NK-92 treated with Interleukin-12 subunit alpha and Interleukin-12 subunit beta, amount 100 ng/mL, for 24 hours (cell line): ENCODE measurements at regions not wholly inside any gene's neighbourhood (a gene's known extent, or its start where the extent isn't known, plus 50 kb on each side); places are given as distances from the start of the nearest gene placed in this dataset.

Source experiments
- DNase-seq: peaks from one replicate; lab custom pipeline; 2025; lab: John Stamatoyannopoulos, UW

DNA sequence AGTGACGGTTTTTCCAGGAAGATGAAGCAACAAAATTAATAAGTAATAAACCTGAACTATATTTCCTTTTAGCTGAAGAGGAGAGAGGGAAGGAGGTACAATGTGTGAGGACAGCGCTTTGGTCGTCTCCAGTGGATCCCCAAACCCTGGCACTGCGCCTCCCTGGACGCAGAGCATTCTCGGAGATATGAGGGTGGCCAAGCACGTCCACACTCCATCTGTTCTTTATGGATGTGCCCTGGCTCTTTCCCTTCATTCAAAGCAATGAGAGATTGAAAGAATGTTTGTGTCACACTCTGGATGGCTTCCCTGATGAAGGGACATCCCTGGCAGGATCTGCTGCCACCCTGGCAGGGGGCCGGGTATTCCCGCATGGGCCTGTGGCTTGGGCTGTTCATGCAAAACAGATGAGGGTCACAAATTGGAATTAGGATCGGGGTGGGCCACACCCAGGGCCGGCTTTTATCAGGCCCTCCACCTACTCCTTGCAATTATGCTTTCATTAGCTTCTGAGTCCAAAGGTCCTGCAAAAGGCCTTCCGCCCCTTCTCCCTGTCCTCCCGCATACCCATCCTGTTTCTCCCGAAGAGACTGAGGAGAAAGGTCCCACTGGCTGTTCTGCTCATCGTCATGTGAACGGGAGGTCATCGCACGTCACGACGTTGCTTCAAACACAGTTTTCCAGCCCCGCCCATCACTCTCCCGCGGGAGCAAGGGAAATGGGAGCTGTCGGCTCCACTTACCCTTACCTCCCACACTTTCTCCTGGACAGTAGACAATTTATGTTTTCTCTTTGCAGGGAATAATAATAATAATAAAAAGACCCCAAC lies 286.1 kb upstream of the IRX4 start:
- DNase-seq: no peak

DNA sequence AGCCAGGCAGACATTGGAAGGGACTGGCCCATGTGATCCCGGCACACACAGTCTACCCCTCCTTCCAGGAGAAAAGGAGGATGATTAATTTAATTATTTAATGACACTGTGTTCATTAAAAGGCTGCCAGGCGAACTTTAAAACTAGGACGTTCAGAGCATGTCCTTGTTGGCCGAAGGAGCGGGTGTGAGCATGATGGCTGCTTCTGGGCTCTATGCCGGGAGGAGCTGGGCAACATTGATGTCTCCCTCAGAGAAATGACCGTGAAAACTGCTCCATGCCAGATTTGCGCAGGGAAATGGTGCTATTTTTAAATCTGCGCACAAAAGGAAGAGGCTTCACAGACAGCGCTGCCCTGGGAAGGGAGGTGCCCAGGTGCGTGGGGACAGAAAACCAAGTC lies 284.9 kb upstream of the IRX4 start:
- DNase-seq: no peak

GRCh38 chr5:2166979-2167377 lies 284.3 kb upstream of the IRX4 start:
- no peak for DNase-seq

DNA sequence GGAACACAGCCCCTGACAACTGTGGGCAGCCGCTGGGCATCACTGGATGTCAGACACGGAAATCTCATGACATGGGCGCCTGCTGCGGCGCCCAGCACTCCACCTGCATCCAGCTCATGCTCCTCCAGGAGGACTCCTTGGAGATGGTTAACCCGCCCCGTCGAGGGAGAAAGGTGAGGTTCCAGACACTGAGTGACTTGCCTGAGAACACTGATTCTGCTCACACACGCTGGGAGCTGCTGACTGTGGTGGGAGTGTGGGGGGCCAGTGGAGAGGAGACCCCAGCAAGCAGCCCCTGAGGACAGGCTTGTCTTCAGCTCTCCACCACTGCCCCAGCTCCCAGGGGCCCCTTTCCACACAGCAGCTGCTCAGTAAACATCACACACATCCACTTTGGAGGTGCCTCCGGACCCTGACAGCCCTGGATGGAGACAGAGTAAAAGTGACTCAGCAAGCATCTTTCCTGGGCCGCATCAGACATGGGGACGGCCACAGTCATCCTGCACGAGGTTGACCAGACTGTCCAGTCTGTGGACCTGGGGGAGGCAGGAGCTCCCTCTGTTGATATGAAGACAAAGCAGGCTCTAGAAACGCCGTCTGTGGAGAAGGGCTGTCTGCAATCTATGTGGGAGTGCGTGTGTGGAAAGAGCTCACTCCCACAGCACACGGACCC lies 283.7 kb upstream of the IRX4 start:
- no peak for DNase-seq

GRCh38 chr5:2165615-2166305 lies 283.0 kb upstream of the IRX4 start:
- DNase-seq: no peak

- DNase-seq: no peak
Observed at GRCh38 chr5:2165203-2165602, 282.5 kb upstream of the IRX4 start.

GRCh38 chr5:2164586-2164985 lies 281.9 kb upstream of the IRX4 start:
- DNase-seq: no peak

DNA sequence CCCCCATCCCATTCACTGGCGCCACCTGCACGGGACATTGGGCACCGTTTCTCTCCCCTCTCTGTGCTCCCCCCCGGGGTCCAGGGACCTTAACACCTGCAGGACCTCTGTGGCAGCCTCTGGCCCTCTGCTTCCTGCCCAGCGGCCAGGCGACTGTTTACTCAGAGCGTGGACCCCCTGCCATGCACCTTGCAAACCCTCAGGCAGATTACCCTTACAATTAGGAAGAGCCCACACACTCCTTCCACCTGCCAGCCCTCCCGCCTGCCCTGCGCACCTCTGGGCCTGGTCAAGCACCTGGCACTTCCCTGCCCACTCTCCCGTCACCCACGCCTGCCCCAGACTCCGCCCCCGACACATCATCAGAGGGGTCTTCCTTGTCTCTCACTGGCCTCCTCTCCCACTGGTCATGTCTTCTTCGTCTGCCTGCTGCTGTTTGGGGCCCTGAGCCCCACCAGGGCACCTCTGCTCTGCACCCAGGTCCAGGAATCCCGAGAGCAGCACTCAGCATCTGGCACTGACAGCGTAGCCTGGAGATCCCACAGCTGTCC lies 281.3 kb upstream of the IRX4 start:
- no peak for DNase-seq

- no peak for DNase-seq
Observed at GRCh38 chr5:2163060-2163856, 280.5 kb upstream of the IRX4 start.

DNA sequence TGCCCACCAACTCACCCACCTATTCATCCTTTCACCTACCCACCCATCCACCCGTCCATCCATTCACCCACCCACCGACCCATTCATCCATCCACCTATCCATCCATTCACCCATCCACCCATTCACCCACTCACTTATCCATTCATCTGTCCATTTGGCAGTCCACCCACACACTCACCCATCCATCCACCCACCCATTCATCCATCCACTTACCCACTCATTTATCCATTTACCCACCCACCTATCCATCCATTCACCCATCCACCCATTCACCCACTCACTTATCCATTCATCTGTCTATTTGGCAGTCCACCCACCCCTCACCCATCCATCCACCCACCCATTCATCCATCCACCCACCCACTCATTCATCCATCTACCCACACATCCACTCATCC lies 278.1 kb upstream of the IRX4 start:
- no peak for DNase-seq

GRCh38 chr5:2158767-2159166 lies 276.0 kb upstream of the IRX4 start:
- DNase-seq: no peak

- no peak for DNase-seq
Observed at GRCh38 chr5:2158109-2158508, 275.4 kb upstream of the IRX4 start.

DNA sequence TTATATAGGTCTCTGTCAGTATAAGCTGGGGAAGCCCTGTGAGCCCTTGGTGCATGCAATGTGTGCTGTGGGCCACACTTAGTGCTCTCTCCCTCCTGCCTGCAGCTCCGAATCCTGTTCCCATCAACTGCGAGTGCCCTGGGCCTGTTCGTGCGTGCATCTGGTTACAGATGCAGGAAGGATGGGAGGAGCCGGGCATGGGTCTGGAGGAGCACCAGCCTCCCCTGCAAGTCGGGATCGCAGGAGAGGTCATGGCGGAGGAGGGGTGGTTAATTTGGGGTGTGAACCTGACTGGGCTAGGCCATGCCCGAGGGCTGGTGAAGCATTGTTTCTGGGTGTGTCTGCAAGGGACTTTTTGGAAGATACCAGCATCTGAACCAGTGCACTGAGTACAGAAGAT lies 274.6 kb upstream of the IRX4 start:
- no peak for DNase-seq

DNA sequence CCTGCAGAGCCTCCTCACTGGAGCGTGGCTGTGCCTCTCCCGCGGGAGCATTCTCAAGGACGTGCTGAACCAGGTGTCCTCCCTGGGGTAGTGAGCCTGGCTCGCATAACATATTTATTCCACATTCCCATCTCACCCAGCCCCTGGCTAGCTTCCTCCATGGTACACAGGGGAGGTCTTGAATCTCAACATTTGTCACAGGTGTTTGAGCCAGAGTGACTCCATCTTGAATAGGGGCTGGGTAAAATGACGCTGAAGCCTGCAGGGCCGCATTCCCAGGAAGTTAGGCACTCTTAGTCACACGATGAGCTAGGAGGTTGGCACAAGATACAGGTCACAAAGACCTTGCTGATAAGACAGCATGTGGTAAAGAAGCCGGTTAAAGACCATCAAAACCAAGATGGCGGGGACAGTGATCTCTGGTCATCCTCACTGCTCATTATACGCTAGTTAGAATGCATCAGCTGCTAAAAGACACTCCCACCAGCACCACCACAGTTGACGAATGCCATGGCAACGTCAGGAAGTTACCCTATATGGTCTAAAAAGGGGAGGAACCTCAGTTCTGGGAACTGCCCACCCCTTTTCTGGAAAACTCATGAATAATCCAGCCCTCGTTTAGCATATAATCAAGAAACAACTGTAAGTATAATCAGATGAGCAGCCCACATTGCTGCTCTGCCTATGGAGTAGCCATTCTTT lies 273.8 kb upstream of the IRX4 start:
- DNase-seq: no peak

- DNase-seq: no peak
Observed at GRCh38 chr5:2155556-2155955, 272.8 kb upstream of the IRX4 start.

- DNase-seq: no peak
Observed at GRCh38 chr5:2153802-2154201, 271.1 kb upstream of the IRX4 start.

DNA sequence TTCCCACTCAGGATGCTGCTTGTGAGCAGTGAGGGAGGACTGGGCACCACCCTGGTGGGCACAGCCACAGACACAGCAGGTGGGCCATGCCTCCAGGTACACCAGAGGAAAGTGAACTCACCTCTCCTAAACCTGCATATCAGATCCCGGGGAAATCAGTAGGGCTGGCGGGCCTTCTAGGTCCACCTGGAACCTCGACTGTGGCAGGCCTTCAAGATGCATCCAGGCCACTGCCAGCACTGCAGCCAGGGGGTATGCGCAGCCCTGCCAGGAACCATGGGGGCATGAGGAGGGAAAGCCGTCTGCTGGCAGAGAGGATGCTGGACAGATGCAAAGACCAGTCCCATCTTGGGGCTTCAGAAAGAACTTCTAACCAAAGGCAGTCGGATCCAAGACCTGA lies 270.6 kb upstream of the IRX4 start:
- DNase-seq: no peak

GRCh38 chr5:2151301-2151888 lies 268.7 kb upstream of the IRX4 start:
- DNase-seq: peak; percentile 11

DNA sequence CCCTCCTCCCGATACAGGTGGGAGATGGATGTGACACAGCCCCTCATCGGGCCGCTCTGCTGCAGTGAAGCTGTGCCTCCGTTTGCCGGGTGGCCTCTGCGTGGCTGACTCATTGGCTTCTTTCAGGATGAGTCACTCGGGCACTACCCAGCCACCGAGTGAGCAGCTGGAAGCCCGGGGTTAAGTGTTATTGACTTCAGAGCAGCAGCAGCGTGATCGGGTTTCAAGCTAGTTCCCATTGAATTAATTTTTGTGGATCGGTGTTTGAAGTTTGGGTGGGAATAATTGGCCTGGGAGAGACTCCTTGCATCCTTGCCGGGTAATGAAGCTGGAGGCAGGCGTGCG lies 266.4 kb upstream of the IRX4 start:
- peak; percentile 50 for DNase-seq

GRCh38 chr5:2148312-2149194 lies 265.8 kb upstream of the IRX4 start:
- DNase-seq: no peak
